A549 (cell line): ENCODE measurements at regions not wholly inside any gene's neighbourhood (a gene's known extent, or its start where the extent isn't known, plus 50 kb on each side); places are given as distances from the start of the nearest gene placed in this dataset.

ENCODE experiments used
- CTCF ChIP-seq: fragments of >200 bp; sonication (Bioruptor Twin); formaldehyde crosslinking; IDR thresholded peaks from 3 replicates; pipeline ENCODE4 v1.5.1; 2016
- MAFK ChIP-seq: fragments of 450-650 bp; IDR thresholded peaks from 2 replicates; pipeline ENCODE4 v1.6.1; 2014; ENCODE audit not compliant: partially characterized antibody
- POLR2A ChIP-seq: IDR thresholded peaks from 2 replicates; pipeline ENCODE4 v1.6.1; 2012; ENCODE audit warnings: mild to moderate bottlenecking, low read length
- REST ChIP-seq: fragments of 200-600 bp; sonication (generic); IDR thresholded peaks from 2 replicates; pipeline ENCODE4 v1.6.1; 2016; ENCODE audit warnings: antibody characterized with exemption, mild to moderate bottlenecking, moderate library complexity

- TF ChIP-seq CTCF (no peak), REST (no peak), MAFK (no peak), POLR2A (no peak)
Observed at GRCh38 chr15:96701443-96701842, 370.9 kb downstream of the NR2F2 start.
